ENCODE measurements at regions not wholly inside any gene's neighbourhood (a gene's known extent, or its start where the extent isn't known, plus 50 kb on each side); places are given as distances from the start of the nearest gene placed in this dataset.

DNA sequence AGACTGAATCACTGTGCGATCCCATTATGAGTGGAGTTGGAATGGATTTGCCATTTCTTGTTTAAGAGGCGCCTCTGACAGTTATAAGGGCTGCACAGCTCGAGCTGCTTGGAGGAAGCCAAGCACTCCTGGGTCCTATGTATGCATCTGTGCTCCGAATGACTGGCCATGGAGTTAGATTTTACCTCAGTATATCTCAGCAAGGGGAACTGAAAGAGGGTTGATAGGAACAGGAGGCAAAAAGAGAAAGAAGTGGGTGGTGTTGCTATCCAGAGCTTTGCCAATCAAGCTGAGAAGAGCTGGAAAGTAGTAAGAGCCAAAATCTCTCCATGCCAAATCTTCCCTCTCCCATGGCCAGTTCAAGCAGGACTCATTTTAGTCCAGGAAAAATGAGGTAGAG lies 632.0 kb upstream of the KIRREL3 start:
- TF ChIP-seq, protein P1, sequence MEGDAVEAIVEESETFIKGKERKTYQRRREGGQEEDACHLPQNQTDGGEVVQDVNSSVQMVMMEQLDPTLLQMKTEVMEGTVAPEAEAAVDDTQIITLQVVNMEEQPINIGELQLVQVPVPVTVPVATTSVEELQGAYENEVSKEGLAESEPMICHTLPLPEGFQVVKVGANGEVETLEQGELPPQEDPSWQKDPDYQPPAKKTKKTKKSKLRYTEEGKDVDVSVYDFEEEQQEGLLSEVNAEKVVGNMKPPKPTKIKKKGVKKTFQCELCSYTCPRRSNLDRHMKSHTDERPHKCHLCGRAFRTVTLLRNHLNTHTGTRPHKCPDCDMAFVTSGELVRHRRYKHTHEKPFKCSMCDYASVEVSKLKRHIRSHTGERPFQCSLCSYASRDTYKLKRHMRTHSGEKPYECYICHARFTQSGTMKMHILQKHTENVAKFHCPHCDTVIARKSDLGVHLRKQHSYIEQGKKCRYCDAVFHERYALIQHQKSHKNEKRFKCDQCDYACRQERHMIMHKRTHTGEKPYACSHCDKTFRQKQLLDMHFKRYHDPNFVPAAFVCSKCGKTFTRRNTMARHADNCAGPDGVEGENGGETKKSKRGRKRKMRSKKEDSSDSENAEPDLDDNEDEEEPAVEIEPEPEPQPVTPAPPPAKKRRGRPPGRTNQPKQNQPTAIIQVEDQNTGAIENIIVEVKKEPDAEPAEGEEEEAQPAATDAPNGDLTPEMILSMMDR (IDR thresholded peaks at IDR 0.05) = no peak
- no peak for TF ChIP-seq POLR2A (IDR thresholded peaks at IDR 0.05)
